ENCODE measurements at regions not wholly inside any gene's neighbourhood (a gene's known extent, or its start where the extent isn't known, plus 50 kb on each side); places are given as distances from the start of the nearest gene placed in this dataset.

DNA sequence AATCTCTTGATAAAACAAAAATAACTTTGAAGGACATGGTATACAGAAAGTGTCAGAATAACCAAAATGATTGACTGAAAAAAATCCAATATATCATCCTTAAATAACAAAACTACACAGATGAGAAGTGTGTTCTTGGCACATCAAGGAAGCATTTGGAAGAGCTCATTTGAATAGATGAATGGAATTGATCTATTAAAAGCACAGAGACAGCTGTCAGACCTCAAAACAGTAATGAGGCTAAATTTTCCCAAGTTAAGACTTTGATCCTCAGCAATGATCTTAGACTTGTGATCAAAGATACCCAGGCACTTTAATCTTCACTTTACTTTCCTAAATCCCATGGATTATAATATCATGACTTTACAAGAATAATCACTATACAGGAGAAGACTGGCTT is 395.4 kb upstream of the NFE2L3 start:
- TF ChIP-seq, protein P1, sequence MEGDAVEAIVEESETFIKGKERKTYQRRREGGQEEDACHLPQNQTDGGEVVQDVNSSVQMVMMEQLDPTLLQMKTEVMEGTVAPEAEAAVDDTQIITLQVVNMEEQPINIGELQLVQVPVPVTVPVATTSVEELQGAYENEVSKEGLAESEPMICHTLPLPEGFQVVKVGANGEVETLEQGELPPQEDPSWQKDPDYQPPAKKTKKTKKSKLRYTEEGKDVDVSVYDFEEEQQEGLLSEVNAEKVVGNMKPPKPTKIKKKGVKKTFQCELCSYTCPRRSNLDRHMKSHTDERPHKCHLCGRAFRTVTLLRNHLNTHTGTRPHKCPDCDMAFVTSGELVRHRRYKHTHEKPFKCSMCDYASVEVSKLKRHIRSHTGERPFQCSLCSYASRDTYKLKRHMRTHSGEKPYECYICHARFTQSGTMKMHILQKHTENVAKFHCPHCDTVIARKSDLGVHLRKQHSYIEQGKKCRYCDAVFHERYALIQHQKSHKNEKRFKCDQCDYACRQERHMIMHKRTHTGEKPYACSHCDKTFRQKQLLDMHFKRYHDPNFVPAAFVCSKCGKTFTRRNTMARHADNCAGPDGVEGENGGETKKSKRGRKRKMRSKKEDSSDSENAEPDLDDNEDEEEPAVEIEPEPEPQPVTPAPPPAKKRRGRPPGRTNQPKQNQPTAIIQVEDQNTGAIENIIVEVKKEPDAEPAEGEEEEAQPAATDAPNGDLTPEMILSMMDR (IDR thresholded peaks at IDR 0.05) = no peak
- no peak for TF ChIP-seq POLR2A (IDR thresholded peaks at IDR 0.05)

Measured in breast epithelium (tissue), 3 donors.